AG09319 (cell line): ENCODE measurements at regions not wholly inside any gene's neighbourhood (a gene's known extent, or its start where the extent isn't known, plus 50 kb on each side); places are given as distances from the start of the nearest gene placed in this dataset.

Experiments
- DNase-seq: peaks from one replicate; pipeline ENCODE4 v3.0.0-alpha.2; 2010; ENCODE audit warnings: low read depth; ENCODE audit errors: extremely low read depth
- TF ChIP-seq, protein P1 (sequence below): IDR thresholded peaks from 2 replicates; pipeline ENCODE4 v1.5.1; 2011; ENCODE audit warnings: low read depth, mild to moderate bottlenecking, inconsistent platforms, low read length, moderate library complexity

DNA sequence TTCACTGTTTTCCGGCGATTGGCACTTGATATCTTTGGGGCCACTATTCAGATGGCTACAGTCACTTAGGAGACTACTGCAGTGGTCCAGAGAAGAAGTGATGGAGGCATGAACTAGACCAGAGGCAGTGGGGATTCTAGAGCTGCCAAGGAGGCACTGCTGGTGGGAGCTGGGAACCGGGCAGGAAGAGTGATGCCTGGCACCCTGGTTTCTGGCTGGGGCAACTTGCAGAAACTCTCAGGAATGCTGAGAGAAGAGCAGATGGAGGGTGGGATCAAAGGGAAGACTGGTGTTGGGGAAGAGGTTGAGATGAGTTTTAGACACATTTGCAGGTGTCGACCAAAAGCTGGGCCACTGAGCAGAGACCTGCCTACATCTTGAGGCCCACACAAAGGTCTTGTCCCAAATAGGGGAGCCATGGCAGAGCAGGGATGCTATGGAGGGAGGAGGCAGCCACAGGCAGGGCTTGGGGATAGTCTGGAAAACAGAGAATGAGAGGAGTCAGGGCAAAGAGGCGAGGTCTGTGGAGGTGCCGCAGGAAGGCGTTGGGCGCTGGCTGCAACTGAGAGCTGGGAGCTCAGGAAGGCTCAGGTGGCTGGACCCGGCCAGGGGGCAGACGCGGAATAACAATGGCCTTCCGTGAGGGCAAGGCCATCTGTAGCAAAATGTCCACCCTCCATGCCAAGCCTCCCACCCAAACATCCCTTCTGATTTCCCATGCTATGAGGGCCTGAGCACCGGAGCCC is 118.9 kb downstream of the TOMM20 start:
- TF ChIP-seq, protein P1, sequence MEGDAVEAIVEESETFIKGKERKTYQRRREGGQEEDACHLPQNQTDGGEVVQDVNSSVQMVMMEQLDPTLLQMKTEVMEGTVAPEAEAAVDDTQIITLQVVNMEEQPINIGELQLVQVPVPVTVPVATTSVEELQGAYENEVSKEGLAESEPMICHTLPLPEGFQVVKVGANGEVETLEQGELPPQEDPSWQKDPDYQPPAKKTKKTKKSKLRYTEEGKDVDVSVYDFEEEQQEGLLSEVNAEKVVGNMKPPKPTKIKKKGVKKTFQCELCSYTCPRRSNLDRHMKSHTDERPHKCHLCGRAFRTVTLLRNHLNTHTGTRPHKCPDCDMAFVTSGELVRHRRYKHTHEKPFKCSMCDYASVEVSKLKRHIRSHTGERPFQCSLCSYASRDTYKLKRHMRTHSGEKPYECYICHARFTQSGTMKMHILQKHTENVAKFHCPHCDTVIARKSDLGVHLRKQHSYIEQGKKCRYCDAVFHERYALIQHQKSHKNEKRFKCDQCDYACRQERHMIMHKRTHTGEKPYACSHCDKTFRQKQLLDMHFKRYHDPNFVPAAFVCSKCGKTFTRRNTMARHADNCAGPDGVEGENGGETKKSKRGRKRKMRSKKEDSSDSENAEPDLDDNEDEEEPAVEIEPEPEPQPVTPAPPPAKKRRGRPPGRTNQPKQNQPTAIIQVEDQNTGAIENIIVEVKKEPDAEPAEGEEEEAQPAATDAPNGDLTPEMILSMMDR = no peak
- no peak for DNase-seq

DNA sequence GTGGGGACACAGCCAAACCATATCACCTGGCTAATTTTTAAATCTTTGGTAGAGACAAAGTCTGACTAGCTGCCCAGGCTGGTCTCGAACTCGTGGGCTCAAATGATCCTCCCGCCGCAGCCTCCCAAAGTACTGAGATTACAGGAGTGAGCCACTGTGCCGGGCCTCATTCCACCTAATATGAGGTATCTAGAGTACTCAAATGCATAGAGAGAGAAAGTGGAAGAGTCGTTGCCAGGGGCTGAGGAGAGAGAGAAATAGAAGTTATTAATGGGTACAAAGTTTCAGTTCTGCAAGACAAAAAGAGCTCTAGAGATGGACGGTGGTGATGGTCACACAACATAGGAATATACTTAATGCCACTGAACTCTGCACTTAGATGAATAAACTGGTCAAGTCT is 119.6 kb downstream of the TOMM20 start:
- DNase-seq = no peak
- TF ChIP-seq, protein P1 = no peak

DNA sequence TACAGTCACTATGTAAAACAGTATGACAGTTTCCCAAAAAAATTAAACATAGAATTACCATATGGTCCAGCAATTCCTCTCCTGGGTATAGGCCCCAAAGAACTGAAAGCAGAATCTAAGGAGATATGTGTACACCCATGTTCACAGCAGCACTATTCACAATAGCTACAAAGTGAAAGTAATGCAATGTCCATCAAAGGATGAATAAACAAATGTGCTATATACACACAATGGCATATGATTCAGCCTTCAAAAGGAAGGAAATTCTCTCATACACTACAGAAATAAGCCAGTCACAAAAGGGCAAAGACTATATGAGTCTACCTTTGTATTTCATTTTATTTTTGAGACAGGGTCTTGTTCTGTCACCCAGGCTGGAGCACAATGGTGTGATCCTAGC is 120.4 kb downstream of the TOMM20 start:
- TF ChIP-seq, protein P1 = no peak
- no peak for DNase-seq

DNA sequence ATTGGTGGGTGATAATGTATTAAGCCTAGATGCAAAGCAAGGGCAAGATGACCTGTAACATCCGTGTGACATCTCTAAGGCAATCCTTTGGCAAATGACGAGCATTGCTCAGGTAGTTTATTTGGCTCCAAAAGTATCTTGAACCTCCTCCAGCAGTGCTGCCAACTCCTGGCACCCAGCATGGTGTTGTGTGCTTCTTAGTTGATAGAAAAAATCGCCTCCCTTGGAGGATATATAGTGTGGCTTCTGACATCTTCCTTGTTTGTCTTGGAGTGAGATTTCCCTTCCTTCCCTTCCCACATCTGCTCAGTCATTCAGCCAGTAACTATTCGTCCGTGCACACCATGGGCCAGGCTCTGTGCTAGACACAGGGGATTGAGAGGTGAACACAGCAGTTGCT is 121.8 kb downstream of the TOMM20 start:
- DNase-seq = no peak
- TF ChIP-seq, protein P1 = no peak

DNA sequence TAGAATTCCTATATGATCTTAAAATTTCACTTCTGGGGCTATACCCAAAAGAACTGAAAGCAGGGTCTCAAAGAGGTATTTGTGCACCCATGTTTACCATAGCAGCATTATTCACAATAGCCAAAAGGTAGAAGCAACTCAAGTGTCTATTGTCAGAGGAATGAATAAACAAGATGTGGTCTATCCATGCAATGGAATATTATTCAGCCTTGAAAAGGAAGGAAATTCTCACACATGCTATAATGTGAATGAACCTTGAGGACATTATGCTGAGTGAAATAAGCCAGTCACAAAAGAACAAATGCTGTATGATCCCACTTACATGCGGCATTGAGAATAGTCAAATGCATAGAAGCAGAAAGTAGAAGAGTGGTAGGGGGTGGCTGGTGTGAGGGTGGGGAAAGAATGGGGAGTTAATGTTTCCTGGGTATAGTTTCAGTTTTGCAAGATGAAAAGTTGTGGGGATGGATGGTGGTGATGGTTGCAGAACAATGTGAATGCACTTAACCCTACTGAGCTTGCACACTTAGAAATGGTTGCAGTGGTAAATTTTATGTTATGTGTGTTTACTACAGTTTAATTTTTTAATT is 122.4 kb downstream of the TOMM20 start:
- no peak for DNase-seq
- TF ChIP-seq, protein P1 = no peak

DNA sequence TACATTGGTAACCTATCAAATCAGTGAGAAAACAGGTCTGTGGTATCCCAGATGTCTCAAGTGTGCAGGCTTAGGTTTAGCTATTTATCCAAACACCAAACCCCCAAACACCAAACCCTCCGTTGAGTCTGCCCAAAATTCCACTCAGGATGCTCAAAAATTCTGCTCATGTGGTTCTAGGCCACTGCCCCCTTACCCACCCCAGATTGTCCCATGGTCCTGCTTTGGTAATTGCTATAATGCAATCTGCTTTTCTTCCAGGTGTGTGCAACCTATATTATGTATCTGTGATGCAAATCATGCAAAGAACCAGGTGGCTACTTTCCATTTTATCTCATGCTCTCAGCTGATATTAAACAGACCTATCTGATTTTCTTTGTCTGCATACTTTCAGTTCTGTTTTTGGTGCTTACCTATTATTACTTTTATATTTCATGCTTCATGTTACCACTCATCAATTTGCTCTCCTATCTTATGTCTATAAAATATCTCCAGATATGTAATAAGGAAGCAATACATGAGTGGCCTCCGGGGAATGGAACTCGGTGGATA is 123.7 kb downstream of the TOMM20 start:
- TF ChIP-seq, protein P1 = no peak
- no peak for DNase-seq

DNA sequence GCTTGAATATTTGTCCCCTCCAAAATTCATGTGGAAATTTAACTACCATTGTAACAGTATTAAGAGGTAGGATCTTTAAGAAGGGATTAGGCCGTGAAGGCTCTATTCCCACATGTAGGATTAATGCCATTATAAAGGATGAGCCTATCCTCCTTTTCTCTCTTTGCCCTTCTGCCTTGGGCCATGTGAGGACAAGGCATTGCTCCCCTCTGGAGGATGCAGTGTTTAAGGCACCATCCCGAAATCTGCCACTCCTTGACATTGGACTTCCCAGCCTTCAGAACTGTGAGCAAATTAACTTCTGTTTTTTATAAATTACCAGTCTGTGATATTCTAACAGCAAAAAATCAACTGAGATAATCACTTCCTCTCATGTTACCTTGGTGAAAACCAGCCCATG is 124.4 kb downstream of the TOMM20 start:
- TF ChIP-seq, protein P1 = no peak
- no peak for DNase-seq
